DMS53 treated with DMSO at 0.1 percent for 48 hours (cell line): ENCODE measurements at regions not wholly inside any gene's neighbourhood (a gene's known extent, or its start where the extent isn't known, plus 50 kb on each side); places are given as distances from the start of the nearest gene placed in this dataset.
"Not testable (repeated sequence)": the region's sequence is repeated elsewhere in the genome, so short reads cannot be mapped to it uniquely, and the experiment has no call there.

Experiments used
- DNase-seq: peaks from one replicate; lab custom pipeline; 2025; ENCODE audit not compliant: unreplicated experiment; lab: John Stamatoyannopoulos, UW

GRCh38 chr6:71007298-71007697, 50.4 kb upstream of the B3GAT2 start:
- not testable (repeated sequence) for DNase-seq

GRCh38 chr6:71011871-71012371, 55.1 kb upstream of the B3GAT2 start:
- DNase-seq, result no peak

- DNase-seq, result peak; percentile 76
Observed at GRCh38 chr6:71012866-71013469, 56.1 kb upstream of the B3GAT2 start.

- DNase-seq, result no peak
Observed at GRCh38 chr6:71015392-71015791, 58.5 kb upstream of the B3GAT2 start.

GRCh38 chr6:71028236-71028876, 71.5 kb upstream of the B3GAT2 start:
- DNase-seq, result no peak

GRCh38 chr6:71028877-71029252, 72.0 kb upstream of the B3GAT2 start:
- no peak for DNase-seq

- DNase-seq, result no peak
Observed at GRCh38 chr6:71029555-71029954, 72.7 kb upstream of the B3GAT2 start.

GRCh38 chr6:71031912-71032311, 75.1 kb upstream of the B3GAT2 start:
- DNase-seq, result no peak

- no peak for DNase-seq
Observed at GRCh38 chr6:71033171-71033570, 76.3 kb upstream of the B3GAT2 start.

GRCh38 chr6:71033890-71034289, 77.0 kb upstream of the B3GAT2 start:
- DNase-seq, result no peak

- DNase-seq, result peak; percentile 51
Observed at GRCh38 chr6:71034563-71035345, 77.9 kb upstream of the B3GAT2 start.

- no peak for DNase-seq
Observed at GRCh38 chr6:71035871-71036270, 79.0 kb upstream of the B3GAT2 start.

GRCh38 chr6:71038711-71039344, 82.0 kb upstream of the B3GAT2 start:
- no peak for DNase-seq

GRCh38 chr6:71040043-71040442, 83.2 kb upstream of the B3GAT2 start:
- no peak for DNase-seq

GRCh38 chr6:71040841-71041240, 84.0 kb upstream of the B3GAT2 start:
- no peak for DNase-seq

- DNase-seq, result no peak
Observed at GRCh38 chr6:71043902-71044301, 87.0 kb upstream of the B3GAT2 start.

GRCh38 chr6:71044753-71045152, 87.9 kb upstream of the B3GAT2 start:
- no peak for DNase-seq

GRCh38 chr6:71045296-71045695, 88.4 kb upstream of the B3GAT2 start:
- no peak for DNase-seq

GRCh38 chr6:71047417-71047816, 90.6 kb upstream of the B3GAT2 start:
- DNase-seq, result no peak

GRCh38 chr6:71048320-71049164, 91.7 kb upstream of the B3GAT2 start:
- DNase-seq, result no peak
